ENCODE measurements at regions not wholly inside any gene's neighbourhood (a gene's known extent, or its start where the extent isn't known, plus 50 kb on each side); places are given as distances from the start of the nearest gene placed in this dataset.
"Not testable (repeated sequence)": the region's sequence is repeated elsewhere in the genome, so short reads cannot be mapped to it uniquely, and the experiment has no call there.

GRCh38 chr3:31102196-31102879 lies 207.9 kb upstream of the GADL1 start:
- 0 out of 2 replicates have a peak, but pooled peaks cover 3% of the 10 kb centered on the region for H3K4me1 ChIP-seq (ENCODE audit: insufficient read depth, low read length)
- no peak overlapping the region for H3K27ac ChIP-seq (ENCODE audit: low read length)
- H3K36me3 ChIP-seq (ENCODE audit: insufficient read depth, low read depth, low read length), result no peaks in the 10 kb centered on the region
- no peak overlapping the region for H3K9ac ChIP-seq (ENCODE audit: low read depth, low read length)
- H3K4me3 ChIP-seq (ENCODE audit: low read length), result no peak overlapping the region
- H3K27me3 ChIP-seq (ENCODE audit: insufficient read depth, low read length), result no peaks in the 10 kb centered on the region
- peaks cover 4% of the 10 kb centered on the region; the same call in 1 of the 2 replicates for H3K9me3 ChIP-seq (ENCODE audit: insufficient read depth, low read depth, low read length)

GRCh38 chr3:31103181-31103580 lies 208.7 kb upstream of the GADL1 start:
- no peaks in the 10 kb centered on the region for H3K36me3 ChIP-seq (ENCODE audit: insufficient read depth, low read depth, low read length)
- 0 out of 2 replicates have a peak, but pooled peaks cover 3% of the 10 kb centered on the region for H3K4me1 ChIP-seq (ENCODE audit: insufficient read depth, low read length)
- no peak overlapping the region for H3K9ac ChIP-seq (ENCODE audit: low read depth, low read length)
- H3K4me3 ChIP-seq (ENCODE audit: low read length), result no peak overlapping the region
- H3K27ac ChIP-seq (ENCODE audit: low read length), result no peak overlapping the region
- peaks cover 4% of the 10 kb centered on the region; the same call in 1 of the 2 replicates for H3K9me3 ChIP-seq (ENCODE audit: insufficient read depth, low read depth, low read length)
- no peaks in the 10 kb centered on the region for H3K27me3 ChIP-seq (ENCODE audit: insufficient read depth, low read length)

- Histone ChIP-seq H3K9ac (ENCODE audit: low read depth, low read length) (no peak overlapping the region), H3K4me1 (ENCODE audit: insufficient read depth, low read length) (0 out of 2 replicates have a peak, but pooled peaks cover 3% of the 10 kb centered on the region), H3K27ac (ENCODE audit: low read length) (no peak overlapping the region), H3K9me3 (ENCODE audit: insufficient read depth, low read depth, low read length) (peaks cover 4% of the 10 kb centered on the region; the same call in 1 of the 2 replicates), H3K36me3 (ENCODE audit: insufficient read depth, low read depth, low read length) (no peaks in the 10 kb centered on the region), H3K4me3 (ENCODE audit: low read length) (no peak overlapping the region), H3K27me3 (ENCODE audit: insufficient read depth, low read length) (no peaks in the 10 kb centered on the region)
Observed at GRCh38 chr3:31103623-31104180, 209.2 kb upstream of the GADL1 start.

GRCh38 chr3:31105011-31105410 lies 210.6 kb upstream of the GADL1 start:
- no peak overlapping the region for H3K9ac ChIP-seq (ENCODE audit: low read depth, low read length)
- H3K9me3 ChIP-seq (ENCODE audit: insufficient read depth, low read depth, low read length), result peaks cover 4% of the 10 kb centered on the region; the same call in 1 of the 2 replicates
- H3K4me1 ChIP-seq (ENCODE audit: insufficient read depth, low read length), result 0 out of 2 replicates have a peak, but pooled peaks cover 3% of the 10 kb centered on the region
- H3K27me3 ChIP-seq (ENCODE audit: insufficient read depth, low read length), result no peaks in the 10 kb centered on the region
- H3K36me3 ChIP-seq (ENCODE audit: insufficient read depth, low read depth, low read length), result no peaks in the 10 kb centered on the region
- no peak overlapping the region for H3K27ac ChIP-seq (ENCODE audit: low read length)
- no peak overlapping the region for H3K4me3 ChIP-seq (ENCODE audit: low read length)

GRCh38 chr3:31105438-31106077 lies 211.1 kb upstream of the GADL1 start:
- Histone ChIP-seq H3K4me1 (ENCODE audit: insufficient read depth, low read length) (0 out of 2 replicates have a peak, but pooled peaks cover 3% of the 10 kb centered on the region), H3K27me3 (ENCODE audit: insufficient read depth, low read length) (no peaks in the 10 kb centered on the region), H3K4me3 (ENCODE audit: low read length) (no peak overlapping the region), H3K9ac (ENCODE audit: low read depth, low read length) (no peak overlapping the region), H3K36me3 (ENCODE audit: insufficient read depth, low read depth, low read length) (no peaks in the 10 kb centered on the region), H3K9me3 (ENCODE audit: insufficient read depth, low read depth, low read length) (peaks cover 4% of the 10 kb centered on the region; the same call in 1 of the 2 replicates), H3K27ac (ENCODE audit: low read length) (no peak overlapping the region)

- Histone ChIP-seq H3K27me3 (ENCODE audit: insufficient read depth, low read length) (no peaks in the 10 kb centered on the region), H3K9ac (ENCODE audit: low read depth, low read length) (no peak overlapping the region), H3K4me1 (ENCODE audit: insufficient read depth, low read length) (0 out of 2 replicates have a peak, but pooled peaks cover 3% of the 10 kb centered on the region), H3K27ac (ENCODE audit: low read length) (no peak overlapping the region), H3K9me3 (ENCODE audit: insufficient read depth, low read depth, low read length) (peaks cover 4% of the 10 kb centered on the region; the same call in 1 of the 2 replicates), H3K4me3 (ENCODE audit: low read length) (no peak overlapping the region), H3K36me3 (ENCODE audit: insufficient read depth, low read depth, low read length) (no peaks in the 10 kb centered on the region)
Observed at GRCh38 chr3:31106204-31106603, 211.7 kb upstream of the GADL1 start.

- peaks cover 2% of the 10 kb centered on the region; the same call in 1 of the 2 replicates for H3K9me3 ChIP-seq (ENCODE audit: insufficient read depth, low read depth, low read length)
- no peaks in the 10 kb centered on the region for H3K36me3 ChIP-seq (ENCODE audit: insufficient read depth, low read depth, low read length)
- H3K27ac ChIP-seq (ENCODE audit: low read length), result no peak overlapping the region
- no peak overlapping the region for H3K4me3 ChIP-seq (ENCODE audit: low read length)
- no peaks in the 10 kb centered on the region for H3K27me3 ChIP-seq (ENCODE audit: insufficient read depth, low read length)
- H3K4me1 ChIP-seq (ENCODE audit: insufficient read depth, low read length), result 0 out of 2 replicates have a peak, but pooled peaks cover 3% of the 10 kb centered on the region
- no peak overlapping the region for H3K9ac ChIP-seq (ENCODE audit: low read depth, low read length)
Observed at GRCh38 chr3:31106912-31107311, 212.5 kb upstream of the GADL1 start.

GRCh38 chr3:31114929-31115283 lies 220.4 kb upstream of the GADL1 start:
- H3K9ac ChIP-seq (ENCODE audit: low read depth, low read length), result no peak overlapping the region
- no peaks in the 10 kb centered on the region for H3K27me3 ChIP-seq (ENCODE audit: insufficient read depth, low read length)
- no peaks in the 10 kb centered on the region for H3K9me3 ChIP-seq (ENCODE audit: insufficient read depth, low read depth, low read length)
- H3K4me3 ChIP-seq (ENCODE audit: low read length), result no peak overlapping the region
- peaks cover 4% of the 10 kb centered on the region; the same call in 1 of the 2 replicates for H3K4me1 ChIP-seq (ENCODE audit: insufficient read depth, low read length)
- H3K36me3 ChIP-seq (ENCODE audit: insufficient read depth, low read depth, low read length), result no peaks in the 10 kb centered on the region
- no peak overlapping the region for H3K27ac ChIP-seq (ENCODE audit: low read length)

GRCh38 chr3:31115531-31115930 lies 221.1 kb upstream of the GADL1 start:
- H3K9me3 ChIP-seq (ENCODE audit: insufficient read depth, low read depth, low read length); H3K27me3 ChIP-seq (ENCODE audit: insufficient read depth, low read length); H3K4me1 ChIP-seq (ENCODE audit: insufficient read depth, low read length); H3K27ac ChIP-seq (ENCODE audit: low read length); H3K4me3 ChIP-seq (ENCODE audit: low read length); H3K9ac ChIP-seq (ENCODE audit: low read depth, low read length); H3K36me3 ChIP-seq (ENCODE audit: insufficient read depth, low read depth, low read length): not testable (repeated sequence)

GRCh38 chr3:31116651-31117050 lies 222.2 kb upstream of the GADL1 start:
- Histone ChIP-seq H3K27ac (ENCODE audit: low read length) (no peak overlapping the region), H3K9ac (ENCODE audit: low read depth, low read length) (no peak overlapping the region), H3K9me3 (ENCODE audit: insufficient read depth, low read depth, low read length) (no peaks in the 10 kb centered on the region), H3K4me1 (ENCODE audit: insufficient read depth, low read length) (peaks cover 6% of the 10 kb centered on the region; the same call in 1 of the 2 replicates), H3K4me3 (ENCODE audit: low read length) (no peak overlapping the region), H3K27me3 (ENCODE audit: insufficient read depth, low read length) (no peaks in the 10 kb centered on the region), H3K36me3 (ENCODE audit: insufficient read depth, low read depth, low read length) (no peaks in the 10 kb centered on the region)

GRCh38 chr3:31117854-31118253 lies 223.4 kb upstream of the GADL1 start:
- Histone ChIP-seq H3K27ac (ENCODE audit: low read length) (no peak overlapping the region), H3K4me1 (ENCODE audit: insufficient read depth, low read length) (peaks cover 6% of the 10 kb centered on the region; the same call in 1 of the 2 replicates), H3K27me3 (ENCODE audit: insufficient read depth, low read length) (no peaks in the 10 kb centered on the region), H3K9me3 (ENCODE audit: insufficient read depth, low read depth, low read length) (no peaks in the 10 kb centered on the region), H3K9ac (ENCODE audit: low read depth, low read length) (no peak overlapping the region), H3K36me3 (ENCODE audit: insufficient read depth, low read depth, low read length) (no peaks in the 10 kb centered on the region), H3K4me3 (ENCODE audit: low read length) (no peak overlapping the region)

Data from iPS-20b (cell line).